GM12878 (cell line): ENCODE measurements at regions not wholly inside any gene's neighbourhood (a gene's known extent, or its start where the extent isn't known, plus 50 kb on each side); places are given as distances from the start of the nearest gene placed in this dataset.

ENCODE experiments used
- ATAC-seq: fragments of 200-7000 bp; cut with Tn5 transposase; 3 replicates; pipeline ENCODE4 v1.9.1; 2020; ENCODE audit warnings: mild to moderate bottlenecking, moderate library complexity
- BruUV-seq: library from RNA; stranded (reverse); fragments of 400-500 nt; replicated peaks from 2 replicates; lab custom pipeline; 2021; lab: Mats Ljungman, UMichigan
- CTCF ChIA-PET: fragments of 300-600 bp; sonication (Branson Sonifier 250); formaldehyde crosslinking; extraction: SDS; loops from one replicate; lab custom pipeline; 2021; ENCODE audit warnings: inconsistent platforms; lab: Yijun Ruan, JAX
- POLR2A ChIA-PET: fragments of 350-600 bp; formaldehyde crosslinking; extraction: SDS; loops from one replicate; lab custom pipeline; 2021; ENCODE audit warnings: inconsistent platforms; lab: Charles Lee
- RAD21 ChIA-PET: fragments of 300-600 bp; sonication (Branson Sonifier 250); formaldehyde crosslinking; loops from one replicate; lab custom pipeline; 2023; ENCODE audit warnings: antibody characterized with exemption; ENCODE audit not compliant: unreplicated experiment; lab: Charles Lee
- SMC1A ChIA-PET: fragments of 300-600 bp; sonication (Branson Sonifier 250); formaldehyde crosslinking; loops from one replicate; lab custom pipeline; 2023; ENCODE audit not compliant: unreplicated experiment, uncharacterized antibody; lab: Charles Lee
- DNase-seq: peaks from one replicate; pipeline ENCODE4 v3.0.0-alpha.2; 2011; ENCODE audit warnings: low read depth, low spot score
- FAIRE-seq: peaks from 3 replicates; lab custom pipeline; 2011; peaks lifted over from hg19 to GRCh38; lab: Jason Lieb, UNC
- H2AFZ ChIP-seq: 2 replicates; pipeline ENCODE4 v1.6.0; 2011; ENCODE audit warnings: low read depth, low read length, control low read depth; ENCODE audit not compliant: control insufficient read depth
- H3K27ac ChIP-seq: 2 replicates; pipeline ENCODE4 v1.5.1; 2011; ENCODE audit warnings: control low read depth; ENCODE audit not compliant: control insufficient read depth, insufficient read depth
- H3K27me3 ChIP-seq, 2 experiments: replicated peaks in 1 of 2; 2 replicates each; pipeline versions ENCODE4 v1.6.0 to v1.6.1; 2011; ENCODE audit warnings: low read length in 1 of 2; ENCODE audit not compliant: control insufficient read depth in 2 of 2, insufficient read depth in 2 of 2
- H3K36me3 ChIP-seq, 2 experiments: 2 replicates each; pipeline ENCODE4 v1.5.1; 2011; ENCODE audit warnings: low read length in 1 of 2; ENCODE audit not compliant: control insufficient read depth in 2 of 2, insufficient read depth in 2 of 2
- H3K4me1 ChIP-seq: 2 replicates; pipeline ENCODE4 v1.6.1; 2011; ENCODE audit warnings: mild to moderate bottlenecking, low read length, moderate library complexity, mixed read lengths; ENCODE audit not compliant: control insufficient read depth, insufficient read depth
- H3K4me2 ChIP-seq: 2 replicates; pipeline ENCODE4 v1.6.0; 2011; ENCODE audit warnings: control low read depth; ENCODE audit not compliant: control insufficient read depth, insufficient read depth
- H3K4me3 ChIP-seq: fragments of 200-600 bp; sonication (generic); 2 replicates; pipeline ENCODE4 v1.5.1; 2016
- H3K79me2 ChIP-seq: 2 replicates; pipeline ENCODE4 v1.6.0; 2011; ENCODE audit warnings: low read length; ENCODE audit not compliant: control insufficient read depth, insufficient read depth
- H3K9ac ChIP-seq: 2 replicates; pipeline ENCODE4 v1.8.0; 2011; ENCODE audit warnings: low read length, control low read depth, mixed read lengths; ENCODE audit not compliant: control insufficient read depth, insufficient read depth
- H3K9me3 ChIP-seq: replicated peaks from 3 replicates; pipeline ENCODE4 v1.5.1; 2011; ENCODE audit warnings: mild to moderate bottlenecking, low read length; ENCODE audit not compliant: control insufficient read depth, insufficient read depth
- H4K20me1 ChIP-seq: 2 replicates; pipeline ENCODE4 v1.6.0; 2011; ENCODE audit not compliant: control insufficient read depth, insufficient read depth
- ATF7 ChIP-seq: fragments of 450-650 bp; IDR thresholded peaks from 2 replicates; pipeline ENCODE4 v1.6.1; 2016; ENCODE audit warnings: low read depth, mild to moderate bottlenecking
- CREB1 ChIP-seq: IDR thresholded peaks from 2 replicates; pipeline ENCODE4 v1.6.1; 2012; ENCODE audit warnings: low read depth, mild to moderate bottlenecking, inconsistent platforms
- EED ChIP-seq: sonication (generic); IDR thresholded peaks from 2 replicates; pipeline ENCODE4 v1.6.1; 2016; ENCODE audit warnings: antibody characterized with exemption, low read depth
- HDAC6 ChIP-seq: fragments of 200-600 bp; sonication (generic); IDR thresholded peaks from one replicate; pipeline ENCODE4 v1.8.0; 2017; ENCODE audit warnings: antibody characterized with exemption; ENCODE audit not compliant: unreplicated experiment
- IRF5 ChIP-seq: fragments of 450-650 bp; IDR thresholded peaks from 2 replicates; pipeline ENCODE4 v1.6.1; 2017; ENCODE audit warnings: borderline replicate concordance
- JUNB ChIP-seq: IDR thresholded peaks from 2 replicates; pipeline ENCODE4 v1.6.1; 2016; ENCODE audit warnings: antibody characterized with exemption, mild to moderate bottlenecking
- MTA2 ChIP-seq: fragments of 450-650 bp; IDR thresholded peaks from 2 replicates; pipeline ENCODE4 v1.6.1; 2016; ENCODE audit warnings: low read depth, mild to moderate bottlenecking, moderate library complexity
- PBX3 ChIP-seq: IDR thresholded peaks from 2 replicates; pipeline ENCODE4 v1.6.1; 2011; ENCODE audit warnings: mild to moderate bottlenecking, low read depth, low read length, moderate library complexity; ENCODE audit not compliant: insufficient replicate concordance
- POLR2A ChIP-seq: IDR thresholded peaks from 2 replicates; pipeline ENCODE4 v1.6.1; 2011; ENCODE audit warnings: low read depth, mild to moderate bottlenecking, low read length
- POLR2AphosphoS2 ChIP-seq: IDR thresholded peaks from 2 replicates; pipeline ENCODE4 v1.6.1; 2011; ENCODE audit warnings: low read depth, mild to moderate bottlenecking, low read length, improper control_type of control experiment, moderate library complexity
- RAD21 ChIP-seq: IDR thresholded peaks from 2 replicates; pipeline ENCODE4 v1.6.1; 2011; ENCODE audit warnings: mild to moderate bottlenecking, low read depth, low read length, moderate library complexity; ENCODE audit not compliant: insufficient read depth
- SRF ChIP-seq, 2 experiments: IDR thresholded peaks; 2 replicates each; pipeline ENCODE4 v1.6.1; 2011; ENCODE audit warnings: low read depth in 2 of 2, low read length in 2 of 2, mild to moderate bottlenecking in 1 of 2, moderate library complexity in 1 of 2
- SUZ12 ChIP-seq: fragments of 200-600 bp; sonication (generic); IDR thresholded peaks from one replicate; pipeline ENCODE4 v1.6.1; 2018; ENCODE audit warnings: antibody characterized with exemption, mild to moderate bottlenecking; ENCODE audit not compliant: unreplicated experiment
- TAF1 ChIP-seq: IDR thresholded peaks from 2 replicates; pipeline ENCODE4 v1.6.1; 2011; ENCODE audit warnings: mild to moderate bottlenecking, low read depth, low read length, borderline replicate concordance
- TARDBP ChIP-seq: IDR thresholded peaks from 2 replicates; pipeline ENCODE4 v1.6.1; 2016; ENCODE audit warnings: borderline replicate concordance
- USF2 ChIP-seq: IDR thresholded peaks from 2 replicates; pipeline ENCODE4 v1.6.1; 2011; ENCODE audit warnings: low read depth, low read length, improper control_type of control experiment, borderline replicate concordance
- YY1 ChIP-seq: IDR thresholded peaks from 2 replicates; pipeline ENCODE4 v1.6.1; 2011; ENCODE audit warnings: low read depth, mild to moderate bottlenecking, low read length
- ZBTB4 ChIP-seq: fragments of 450-650 bp; formaldehyde crosslinking; IDR thresholded peaks from 2 replicates; pipeline ENCODE4 v1.4.0; 2022; ENCODE audit warnings: mild to moderate bottlenecking, moderate library complexity
- WGBS: methylation state at CpG from one replicate; pipeline ENCODE4 v1.1.6; 2016; ENCODE audit warnings: low lambda C conversion rate; ENCODE audit not compliant: insufficient replicate concordance, insufficient coverage; ENCODE audit errors: missing lambda C conversion rate; 5-methylcytosine and 5-hydroxymethylcytosine counted together
- in situ Hi-C: fragments of 300-500 bp; cut with MboI; formaldehyde crosslinking; loops from 9 replicates; pipeline ENCODE4 v1.14.3; 2018; ENCODE audit warnings: mixed read lengths
- intact Hi-C: fragments of 100-400 bp; cut with micrococcal nuclease; formaldehyde crosslinking; loops from one replicate; pipeline ENCODE4 v1.14.2; 2022; ENCODE audit not compliant: unreplicated experiment

- TF ChIP-seq TARDBP = no peak
- TF ChIP-seq MTA2 = no peak
- TF ChIP-seq HDAC6 = no peak
- no peak for TF ChIP-seq USF2
- TF ChIP-seq, all 136 proteins: peak for 0
These were observed 103.1 kb upstream of the CDH11 start (continued) for GRCh38 chr16:65224994-65225393.

- FAIRE-seq (no peak), DNase-seq (no peak), ATAC-seq (no peak)
- BruUV-seq = no TSS peak
- in situ Hi-C loops (no loop called here), intact Hi-C loops (no loop called here)
- ChIA-PET POLR2A (no interaction called here), SMC1A (no interaction called here), RAD21 (no interaction called here), CTCF (no interaction called here)
- H4K20me1 ChIP-seq = no peaks in the 10 kb centered on the region
- no peak overlapping the region for H2AFZ ChIP-seq
- no peaks in the 10 kb centered on the region for H3K79me2 ChIP-seq
- no peaks in the 10 kb centered on the region for H3K36me3 ChIP-seq
- WGBS = 3% methylated on average over 2 of the region's 2 CpGs
- no peaks in the 10 kb centered on the region for H3K27me3 ChIP-seq
- no peak overlapping the region for H3K27ac ChIP-seq
- no peak overlapping the region for H3K4me2 ChIP-seq
- no peak overlapping the region for H3K9ac ChIP-seq
- H3K9me3 ChIP-seq = no peaks in the 10 kb centered on the region
- no peak overlapping the region for H3K4me3 ChIP-seq
- H3K4me1 ChIP-seq = no peaks in the 10 kb centered on the region
- TF ChIP-seq EED = no peak
- TF ChIP-seq JUNB = no peak
- no peak for TF ChIP-seq IRF5
- no peak for TF ChIP-seq CREB1
- TF ChIP-seq SUZ12 = no peak
- no peak for TF ChIP-seq POLR2A
- TF ChIP-seq SRF (IDR thresholded peaks at IDR 0.05; ENCODE audit: low read depth in 2 of 2, low read length in 2 of 2) = no peak
- no peak for TF ChIP-seq YY1
- TF ChIP-seq ATF7 = no peak
- no peak for TF ChIP-seq POLR2AphosphoS2
- no peak for TF ChIP-seq RAD21
- no peak for TF ChIP-seq PBX3
- TF ChIP-seq TAF1 = no peak
- no peak for TF ChIP-seq ZBTB4 (CRISPR knock-in tag)
These were observed 102.6 kb upstream of the CDH11 start for GRCh38 chr16:65224471-65224870.
